ENCODE measurements at regions not wholly inside any gene's neighbourhood (a gene's known extent, or its start where the extent isn't known, plus 50 kb on each side); places are given as distances from the start of the nearest gene placed in this dataset.

DNA sequence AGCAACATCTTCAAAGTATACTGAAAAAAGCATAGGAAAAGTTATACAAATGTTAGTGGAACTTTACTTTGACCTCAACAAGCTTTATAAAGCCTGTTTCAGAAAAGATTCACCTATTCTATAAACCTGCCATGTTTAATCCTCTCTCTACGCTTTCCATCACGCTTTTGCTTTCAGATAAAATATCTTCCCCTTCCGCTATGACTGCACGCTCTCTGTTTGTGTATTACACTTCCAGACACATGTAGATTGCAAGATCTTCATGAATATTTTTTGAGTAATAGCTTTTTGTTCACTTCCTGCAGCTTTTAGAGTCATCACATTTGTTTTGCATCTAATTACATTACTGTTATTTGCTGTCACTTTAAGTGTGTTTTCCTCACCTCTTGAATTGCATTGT lies 271.4 kb downstream of the RASSF9 start:
- Histone ChIP-seq H3F3A (ENCODE audit: insufficient read depth, low read length) (no peaks in the 10 kb centered on the region), H3K27ac (ENCODE audit: low read depth, low read length, poor library complexity, severe bottlenecking) (no peak overlapping the region), H4K20me1 (ENCODE audit: insufficient read depth, low read length) (no peaks in the 10 kb centered on the region), H2AFZ (ENCODE audit: low read length) (no peak overlapping the region), H3K36me3 (ENCODE audit: insufficient read depth, low read length) (no peaks in the 10 kb centered on the region), H3K79me2 (ENCODE audit: insufficient read depth, low read length) (no peaks in the 10 kb centered on the region), H3K4me1 (ENCODE audit: insufficient read depth, low read length, severe bottlenecking) (no peaks in the 10 kb centered on the region), H3K4me3 (ENCODE audit: low read depth, low read length, poor library complexity, severe bottlenecking) (no peak overlapping the region), H3K9me2 (ENCODE audit: low read depth, low read length) (no peaks in the 10 kb centered on the region), H3K4me2 (ENCODE audit: low read length) (no peak overlapping the region), H3K9me3 (ENCODE audit: low read length) (no peaks in the 10 kb centered on the region), H3K9ac (ENCODE audit: low read length) (no peak overlapping the region), H3K27me3 (ENCODE audit: insufficient read depth, low read length) (no peaks in the 10 kb centered on the region)
- no peak for TF ChIP-seq EZH2 (IDR thresholded peaks at IDR 0.05; ENCODE audit: borderline replicate concordance, low read length)
- TF ChIP-seq, protein P1, sequence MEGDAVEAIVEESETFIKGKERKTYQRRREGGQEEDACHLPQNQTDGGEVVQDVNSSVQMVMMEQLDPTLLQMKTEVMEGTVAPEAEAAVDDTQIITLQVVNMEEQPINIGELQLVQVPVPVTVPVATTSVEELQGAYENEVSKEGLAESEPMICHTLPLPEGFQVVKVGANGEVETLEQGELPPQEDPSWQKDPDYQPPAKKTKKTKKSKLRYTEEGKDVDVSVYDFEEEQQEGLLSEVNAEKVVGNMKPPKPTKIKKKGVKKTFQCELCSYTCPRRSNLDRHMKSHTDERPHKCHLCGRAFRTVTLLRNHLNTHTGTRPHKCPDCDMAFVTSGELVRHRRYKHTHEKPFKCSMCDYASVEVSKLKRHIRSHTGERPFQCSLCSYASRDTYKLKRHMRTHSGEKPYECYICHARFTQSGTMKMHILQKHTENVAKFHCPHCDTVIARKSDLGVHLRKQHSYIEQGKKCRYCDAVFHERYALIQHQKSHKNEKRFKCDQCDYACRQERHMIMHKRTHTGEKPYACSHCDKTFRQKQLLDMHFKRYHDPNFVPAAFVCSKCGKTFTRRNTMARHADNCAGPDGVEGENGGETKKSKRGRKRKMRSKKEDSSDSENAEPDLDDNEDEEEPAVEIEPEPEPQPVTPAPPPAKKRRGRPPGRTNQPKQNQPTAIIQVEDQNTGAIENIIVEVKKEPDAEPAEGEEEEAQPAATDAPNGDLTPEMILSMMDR (IDR thresholded peaks at IDR 0.05; ENCODE audit: low read length) = no peak

DNA sequence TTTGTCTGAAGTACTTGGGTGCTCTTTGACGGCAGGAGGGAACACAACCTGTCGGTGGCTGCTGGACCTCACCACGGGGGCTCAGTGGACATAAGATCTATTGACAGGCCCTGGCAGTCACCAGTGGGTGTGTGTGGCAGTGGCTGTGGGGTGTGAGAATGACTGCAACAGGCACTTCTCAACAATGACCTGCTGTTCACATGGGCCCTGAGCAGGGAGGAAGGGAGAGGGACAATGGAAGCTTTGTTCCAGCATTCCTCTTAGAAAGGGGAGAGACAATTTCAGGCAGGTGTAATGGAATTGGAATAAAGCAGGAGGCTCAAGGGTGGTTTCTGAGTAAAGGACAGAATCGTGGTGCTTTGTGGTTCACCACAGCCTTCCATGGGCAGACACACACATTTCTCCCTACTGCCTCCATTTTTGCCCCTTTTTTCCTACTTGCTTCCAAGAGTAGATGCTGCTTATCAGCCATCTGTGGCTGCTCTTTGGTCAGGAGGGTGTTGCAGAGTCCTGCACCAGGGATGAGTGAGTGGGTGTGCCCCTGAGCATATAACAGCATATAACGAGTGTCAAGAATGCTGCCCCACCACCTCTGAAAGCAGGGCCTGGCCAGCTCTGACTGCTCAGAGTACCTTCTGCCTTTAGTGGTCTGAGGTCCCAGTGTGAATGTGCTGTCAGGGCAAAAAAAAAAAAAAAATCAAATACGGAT lies 267.7 kb downstream of the RASSF9 start:
- Histone ChIP-seq H4K20me1 (ENCODE audit: insufficient read depth, low read length) (no peaks in the 10 kb centered on the region), H3K9me3 (ENCODE audit: low read length) (no peaks in the 10 kb centered on the region), H3K27me3 (ENCODE audit: insufficient read depth, low read length) (no peaks in the 10 kb centered on the region), H2AFZ (ENCODE audit: low read length) (no peak overlapping the region), H3K27ac (ENCODE audit: low read depth, low read length, poor library complexity, severe bottlenecking) (no peak overlapping the region), H3K4me3 (ENCODE audit: low read depth, low read length, poor library complexity, severe bottlenecking) (no peak overlapping the region), H3F3A (ENCODE audit: insufficient read depth, low read length) (no peaks in the 10 kb centered on the region), H3K79me2 (ENCODE audit: insufficient read depth, low read length) (no peaks in the 10 kb centered on the region), H3K9ac (ENCODE audit: low read length) (no peak overlapping the region), H3K36me3 (ENCODE audit: insufficient read depth, low read length) (no peaks in the 10 kb centered on the region), H3K4me1 (ENCODE audit: insufficient read depth, low read length, severe bottlenecking) (no peaks in the 10 kb centered on the region), H3K4me2 (ENCODE audit: low read length) (no peak overlapping the region), H3K9me2 (ENCODE audit: low read depth, low read length) (no peaks in the 10 kb centered on the region)
- TF ChIP-seq, protein P1 (IDR thresholded peaks at IDR 0.05; ENCODE audit: low read length) = no peak
- no peak for TF ChIP-seq EZH2 (IDR thresholded peaks at IDR 0.05; ENCODE audit: borderline replicate concordance, low read length)

GRCh38 chr12:85569261-85569660 lies 266.9 kb downstream of the RASSF9 start:
- H2AFZ ChIP-seq (ENCODE audit: low read length) = no peak overlapping the region
- H3K4me2 ChIP-seq (ENCODE audit: low read length) = no peak overlapping the region
- H3K27ac ChIP-seq (ENCODE audit: low read depth, low read length, poor library complexity, severe bottlenecking) = no peak overlapping the region
- no peak overlapping the region for H3K9ac ChIP-seq (ENCODE audit: low read length)
- no peaks in the 10 kb centered on the region for H3K79me2 ChIP-seq (ENCODE audit: insufficient read depth, low read length)
- no peaks in the 10 kb centered on the region for H3F3A ChIP-seq (ENCODE audit: insufficient read depth, low read length)
- H3K4me3 ChIP-seq (ENCODE audit: low read depth, low read length, poor library complexity, severe bottlenecking) = no peak overlapping the region
- H4K20me1 ChIP-seq (ENCODE audit: insufficient read depth, low read length) = no peaks in the 10 kb centered on the region
- no peaks in the 10 kb centered on the region for H3K9me2 ChIP-seq (ENCODE audit: low read depth, low read length)
- no peaks in the 10 kb centered on the region for H3K4me1 ChIP-seq (ENCODE audit: insufficient read depth, low read length, severe bottlenecking)
- H3K36me3 ChIP-seq (ENCODE audit: insufficient read depth, low read length) = no peaks in the 10 kb centered on the region
- H3K27me3 ChIP-seq (ENCODE audit: insufficient read depth, low read length) = no peaks in the 10 kb centered on the region
- TF ChIP-seq, protein P1 (IDR thresholded peaks at IDR 0.05; ENCODE audit: low read length) = no peak
- no peaks in the 10 kb centered on the region for H3K9me3 ChIP-seq (ENCODE audit: low read length)
